Adrenal gland (tissue), 9 donors: ENCODE measurements at regions not wholly inside any gene's neighbourhood (a gene's known extent, or its start where the extent isn't known, plus 50 kb on each side); places are given as distances from the start of the nearest gene placed in this dataset.

Experiments used
- DNase-seq, 7 donors: peaks; one replicate each; pipeline ENCODE4 v3.0.0-alpha.2; 2019 to 2020
- H3K27ac ChIP-seq, 5 donors: fragments of 200-600 bp; sonication (generic) in 4 of 5; 1 replicate in 3 of 5; 2 replicates in 2 of 5; pipeline versions ENCODE4 v1.5.1 to v1.8.0; 2016 to 2020; ENCODE audit warnings: mild to moderate bottlenecking in 1 of 5
- H3K27me3 ChIP-seq: fragments of 200-600 bp; 2 replicates; pipeline ENCODE4 v1.8.0; 2021
- H3K36me3 ChIP-seq, 2 donors: fragments of 200-600 bp; replicated peaks in 1 of 2; 1 replicate in 1 of 2; 2 replicates in 1 of 2; pipeline versions ENCODE4 v1.5.1 to v1.8.0; 2018 to 2022
- H3K4me1 ChIP-seq, 2 donors: fragments of 200-600 bp; replicated peaks in 1 of 2; 1 replicate in 1 of 2; 2 replicates in 1 of 2; pipeline versions ENCODE4 v1.5.1 to v1.8.0; 2018 to 2021
- H3K4me3 ChIP-seq, 4 donors: fragments of 200-600 bp; sonication (generic) in 3 of 4; one replicate each; pipeline ENCODE4 v1.5.1; 2016 to 2018
- H3K9me3 ChIP-seq, 3 donors: fragments of 200-600 bp; sonication (generic) in 1 of 3; replicated peaks in 1 of 3; 1 replicate in 2 of 3; 2 replicates in 1 of 3; pipeline versions ENCODE4 v1.5.1 to v1.8.0; 2016 to 2021
- CTCF ChIP-seq, 6 experiments: fragments of 450-650 bp in 4 of 6; fragments of 200-600 bp in 2 of 6; sonication (generic) in 1 of 6; IDR thresholded peaks; 1 replicate in 5 of 6; 2 replicates in 1 of 6; pipeline versions ENCODE4 v1.5.1 to v1.8.0; 2016 to 2021; ENCODE audit warnings: antibody characterized with exemption in 6 of 6, mild to moderate bottlenecking in 2 of 6, moderate library complexity in 1 of 6
- POLR2A ChIP-seq, 2 donors: fragments of 450-650 bp; IDR thresholded peaks; one replicate each; pipeline ENCODE4 v1.6.1; 2017; ENCODE audit warnings: antibody characterized with exemption in 2 of 2, mild to moderate bottlenecking in 2 of 2, moderate library complexity in 1 of 2
- WGBS, 4 donors: extraction: QIAGEN DNeasy Blood & Tissue Kit in 2 of 4; methylation state at CpG; one replicate each; pipeline versions ENCODE4 v1.1.5 to v1.1.7; 2013 to 2017; 5-methylcytosine and 5-hydroxymethylcytosine counted together
- intact Hi-C, 2 donors: fragments of 100-400 bp; cut with DNase I; formaldehyde crosslinking; loops; one replicate each; pipeline versions ENCODE4 v1.14.1 to v1.15.0; 2022 to 2023
- donor health status: healthy with polysubstance abuse.
- donor health status: Bipolar disorder and iron deficiency.
- donor health status: DM: yes; HTN: yes; CAD: no.
- donor health status: DM: no; HTN: no; CAD: no.
- donor health status: DM: no; HTN: no; CAD: no.

GRCh38 chr6:91437315-91437729 is 850.5 kb upstream of the MAP3K7 start:
- intact Hi-C loops: no loop called here
- no peak for DNase-seq
- H3K4me1 ChIP-seq: no peaks in the 10 kb centered on the region
- no peak overlapping the region for H3K4me3 ChIP-seq
- TF ChIP-seq POLR2A (IDR thresholded peaks at IDR 0.05): no peak
- TF ChIP-seq CTCF (IDR thresholded peaks at IDR 0.05): no peak
- no peaks in the 10 kb centered on the region for H3K9me3 ChIP-seq
- H3K27ac ChIP-seq: no peak overlapping the region
- no peaks in the 10 kb centered on the region for H3K27me3 ChIP-seq
- 69 to 87% (median 81%) methylated on average over 2 of the region's 2 CpGs for WGBS, 4 donors
- no peaks in the 10 kb centered on the region for H3K36me3 ChIP-seq

- H3K9me3 ChIP-seq: no peaks in the 10 kb centered on the region
- H3K4me3 ChIP-seq: no peak overlapping the region
- no peak for TF ChIP-seq CTCF (IDR thresholded peaks at IDR 0.05)
- no peak for TF ChIP-seq POLR2A (IDR thresholded peaks at IDR 0.05)
- no peaks in the 10 kb centered on the region for H3K36me3 ChIP-seq
- intact Hi-C loops: no loop called here
- H3K27me3 ChIP-seq: no peaks in the 10 kb centered on the region
- WGBS, 4 donors: 89 to 98% (median 93%) methylated on average over 2 of the region's 2 CpGs
- H3K4me1 ChIP-seq: no peaks in the 10 kb centered on the region
- DNase-seq: no peak
- no peak overlapping the region for H3K27ac ChIP-seq
These were observed 849.6 kb upstream of the MAP3K7 start for GRCh38 chr6:91436448-91436847.

GRCh38 chr6:91435630-91436029 is 848.8 kb upstream of the MAP3K7 start:
- no peak for DNase-seq
- Histone ChIP-seq H3K4me3 (no peak overlapping the region), H3K9me3 (no peaks in the 10 kb centered on the region), H3K27me3 (no peaks in the 10 kb centered on the region), H3K4me1 (no peaks in the 10 kb centered on the region), H3K27ac (no peak overlapping the region), H3K36me3 (no peaks in the 10 kb centered on the region)
- intact Hi-C loops: no loop called here
- no peak for TF ChIP-seq CTCF (IDR thresholded peaks at IDR 0.05)
- no peak for TF ChIP-seq POLR2A (IDR thresholded peaks at IDR 0.05)
- WGBS, 4 donors: 91 to 96% (median 92%) methylated on average over 1 of the region's 1 CpG

GRCh38 chr6:91434576-91434975 is 847.7 kb upstream of the MAP3K7 start:
- Histone ChIP-seq H3K27ac (no peak overlapping the region), H3K9me3 (no peaks in the 10 kb centered on the region), H3K4me1 (no peaks in the 10 kb centered on the region), H3K27me3 (no peaks in the 10 kb centered on the region), H3K36me3 (no peaks in the 10 kb centered on the region), H3K4me3 (no peak overlapping the region)
- no peak for DNase-seq
- no peak for TF ChIP-seq CTCF (IDR thresholded peaks at IDR 0.05)
- TF ChIP-seq POLR2A (IDR thresholded peaks at IDR 0.05): no peak
- intact Hi-C loops: no loop called here
- 71 to 79% (median 77%) methylated on average over 2 of the region's 2 CpGs for WGBS, 4 donors
